ENCODE measurements at regions not wholly inside any gene's neighbourhood (a gene's known extent, or its start where the extent isn't known, plus 50 kb on each side); places are given as distances from the start of the nearest gene placed in this dataset.

- CTCF ChIA-PET, result no interaction called here
- no peak for TF ChIP-seq SIN3A (IDR thresholded peaks at IDR 0.05; ENCODE audit: borderline replicate concordance, insufficient read depth, low read depth, low read length)
- no peak for TF ChIP-seq POLR2AphosphoS5 (IDR thresholded peaks at IDR 0.05; ENCODE audit: low read depth, low read length)
- TF ChIP-seq TCF7L2 (IDR thresholded peaks at IDR 0.05; ENCODE audit: low read depth, low read length), result no peak
- TF ChIP-seq CTCF (IDR thresholded peaks at IDR 0.05), result no peak
- no peak for TF ChIP-seq REST (IDR thresholded peaks at IDR 0.05; ENCODE audit: insufficient read depth in 1 of 2, low read depth in 2 of 2, low read length in 1 of 2)
- Histone ChIP-seq H3K4me3 (ENCODE audit: low read depth in 2 of 2, low read length in 2 of 2) (no peak overlapping the region), H3K9me3 (ENCODE audit: control insufficient read depth, insufficient read depth, low read depth, low read length) (no peaks in the 10 kb centered on the region), H3K36me3 (ENCODE audit: control insufficient read depth, insufficient read depth, low read length) (no peaks in the 10 kb centered on the region), H3K27me3 (ENCODE audit: control insufficient read depth, insufficient read depth, low read length) (no peaks in the 10 kb centered on the region; the same call in 1 of the 2 replicates), H3K27ac (ENCODE audit: low read length) (no peak overlapping the region), H3K4me1 (ENCODE audit: control insufficient read depth, insufficient read depth, low read length) (no peaks in the 10 kb centered on the region)
- DNase-seq (ENCODE audit: low read depth, low spot score) (no peak), ATAC-seq (no peak)
- intact Hi-C loops (cut with micrococcal nuclease; ENCODE audit: unreplicated experiment) (no loop called here), in situ Hi-C loops (cut with HindIII; ENCODE audit: low pct_unique_long_range_greater_than_20kb, low sequenced_read_pairs) (no loop called here)
- POLR2A ChIA-PET, result no interaction called here
- no TSS peak for BruUV-seq (replicated peaks)
Observed at GRCh38 chr7:33781796-33782195, 123.5 kb upstream of the BMPER start.

- Histone ChIP-seq H3K9me3 (ENCODE audit: control insufficient read depth, insufficient read depth, low read depth, low read length) (no peaks in the 10 kb centered on the region), H3K4me3 (ENCODE audit: low read depth in 2 of 2, low read length in 2 of 2) (no peak overlapping the region), H3K36me3 (ENCODE audit: control insufficient read depth, insufficient read depth, low read length) (no peaks in the 10 kb centered on the region), H3K27ac (ENCODE audit: low read length) (no peak overlapping the region), H3K4me1 (ENCODE audit: control insufficient read depth, insufficient read depth, low read length) (no peaks in the 10 kb centered on the region), H3K27me3 (ENCODE audit: control insufficient read depth, insufficient read depth, low read length) (peaks cover 3% of the 10 kb centered on the region)
- ChIA-PET POLR2A (no interaction called here), CTCF (no interaction called here)
- intact Hi-C loops (cut with micrococcal nuclease; ENCODE audit: unreplicated experiment), result no loop called here
- no peak for TF ChIP-seq SIN3A (IDR thresholded peaks at IDR 0.05; ENCODE audit: borderline replicate concordance, insufficient read depth, low read depth, low read length)
- no peak for TF ChIP-seq REST (IDR thresholded peaks at IDR 0.05; ENCODE audit: insufficient read depth in 1 of 2, low read depth in 2 of 2, low read length in 1 of 2)
- no peak for TF ChIP-seq TCF7L2 (IDR thresholded peaks at IDR 0.05; ENCODE audit: low read depth, low read length)
- no peak for TF ChIP-seq POLR2AphosphoS5 (IDR thresholded peaks at IDR 0.05; ENCODE audit: low read depth, low read length)
- TF ChIP-seq CTCF (IDR thresholded peaks at IDR 0.05), result no peak
- no TSS peak for BruUV-seq (replicated peaks)
- no peak for DNase-seq (ENCODE audit: low read depth, low spot score)
- no peak for ATAC-seq
- in situ Hi-C loops (cut with HindIII; ENCODE audit: low pct_unique_long_range_greater_than_20kb, low sequenced_read_pairs), result no loop called here
Observed at GRCh38 chr7:33784000-33784399, 121.3 kb upstream of the BMPER start.
